A549 (cell line): ENCODE measurements at regions not wholly inside any gene's neighbourhood (a gene's known extent, or its start where the extent isn't known, plus 50 kb on each side); places are given as distances from the start of the nearest gene placed in this dataset.
"Not testable (repeated sequence)": the region's sequence is repeated elsewhere in the genome, so short reads cannot be mapped to it uniquely, and the experiment has no call there.

Source experiments
- ATAC-seq, 2 experiments: fragments of 200-7000 bp in 1 of 2; fragments of >200 bp in 1 of 2; cut with Nextera tagmentation in 1 of 2; cut with Tn5 transposase in 1 of 2; 3 replicates each; pipeline versions ENCODE4 v1.8.0 to v1.9.1; 2018 to 2020; ENCODE audit warnings: mild to moderate bottlenecking in 1 of 2, moderate library complexity in 1 of 2
- CTCF ChIA-PET: fragments of 300-600 bp; sonication (Branson Sonifier 250); formaldehyde crosslinking; extraction: SDS; loops from one replicate; lab custom pipeline; 2021; ENCODE audit warnings: antibody characterized with exemption, inconsistent platforms; lab: Yijun Ruan, JAX
- POLR2A ChIA-PET: fragments of 350-600 bp; formaldehyde crosslinking; extraction: SDS; loops from one replicate; lab custom pipeline; 2021; ENCODE audit warnings: antibody characterized with exemption, inconsistent platforms; lab: Yijun Ruan, JAX
- DNase-seq, 2 experiments: peaks; one replicate each; pipeline versions ENCODE4 v3.0.0 to v3.0.0-alpha.2; 2011 to 2016; ENCODE audit warnings: low read depth in 1 of 2, low spot score in 1 of 2
- FAIRE-seq: peaks from 2 replicates; lab custom pipeline; 2011; peaks lifted over from hg19 to GRCh38; lab: Jason Lieb, UNC
- H3K27ac ChIP-seq, 2 experiments: fragments of >200 bp; sonication (Bioruptor Twin); formaldehyde crosslinking; 3 replicates each; pipeline ENCODE4 v1.5.1; 2016 to 2017
- H3K4me1 ChIP-seq: fragments of >200 bp; sonication (Bioruptor Twin); formaldehyde crosslinking; 3 replicates; pipeline ENCODE4 v1.6.1; 2016
- H3K4me2 ChIP-seq: fragments of >200 bp; sonication (Bioruptor Twin); formaldehyde crosslinking; 3 replicates; pipeline ENCODE4 v1.6.1; 2016
- H3K4me3 ChIP-seq: fragments of >200 bp; sonication (Bioruptor Twin); formaldehyde crosslinking; 3 replicates; pipeline ENCODE4 v1.5.1; 2016
- H3K9me3 ChIP-seq: fragments of >200 bp; sonication (Bioruptor Twin); formaldehyde crosslinking; 3 replicates; pipeline ENCODE4 v1.6.1; 2016
- CTCF ChIP-seq: fragments of >200 bp; sonication (Bioruptor Twin); formaldehyde crosslinking; IDR thresholded peaks from 3 replicates; pipeline ENCODE4 v1.5.1; 2016
- E2F6 ChIP-seq: IDR thresholded peaks from 2 replicates; pipeline ENCODE4 v1.6.1; 2012; ENCODE audit warnings: low read depth, borderline replicate concordance
- ELK1 ChIP-seq: fragments of 150-350 bp; IDR thresholded peaks from 2 replicates; pipeline ENCODE4 v1.6.1; 2014; ENCODE audit warnings: low read depth, mild to moderate bottlenecking, low read length
- FOSB ChIP-seq: fragments of 250-450 bp; sonication (Bioruptor Pico); IDR thresholded peaks from 2 replicates; pipeline ENCODE4 v1.5.0; 2020; ENCODE audit warnings: mild to moderate bottlenecking, moderate library complexity
- GATA3 ChIP-seq: IDR thresholded peaks from 2 replicates; pipeline ENCODE4 v1.6.1; 2012; ENCODE audit warnings: borderline replicate concordance
- HDAC2 ChIP-seq: fragments of 200-600 bp; sonication (generic); IDR thresholded peaks from 2 replicates; pipeline ENCODE4 v1.6.1; 2016
- HEYL ChIP-seq: fragments of 250-450 bp; sonication (Bioruptor Pico); IDR thresholded peaks from 2 replicates; pipeline ENCODE4 v1.8.0; 2021; ENCODE audit warnings: mild to moderate bottlenecking, moderate library complexity
- HOXB13 ChIP-seq: fragments of 250-450 bp; sonication (Bioruptor Pico); IDR thresholded peaks from 2 replicates; pipeline ENCODE4 v1.5.0; 2020; ENCODE audit warnings: low read depth, mild to moderate bottlenecking, moderate library complexity
- JUN ChIP-seq, 2 experiments: fragments of >200 bp; sonication (Bioruptor Twin); formaldehyde crosslinking; IDR thresholded peaks; 2 replicates in 1 of 2; 3 replicates in 1 of 2; pipeline ENCODE4 v1.6.1; 2016 to 2017
- JUNB ChIP-seq: fragments of >200 bp; sonication (Bioruptor Twin); formaldehyde crosslinking; IDR thresholded peaks from 2 replicates; pipeline ENCODE4 v1.6.1; 2016
- KDM1A ChIP-seq: fragments of 200-600 bp; sonication (generic); IDR thresholded peaks from 2 replicates; pipeline ENCODE4 v1.6.1; 2016; ENCODE audit warnings: low read depth, mild to moderate bottlenecking
- KDM5A ChIP-seq: fragments of 200-600 bp; sonication (generic); IDR thresholded peaks from 2 replicates; pipeline ENCODE4 v1.6.1; 2016; ENCODE audit warnings: antibody characterized with exemption, mild to moderate bottlenecking
- PHF8 ChIP-seq: fragments of 200-600 bp; sonication (generic); IDR thresholded peaks from 2 replicates; pipeline ENCODE4 v1.6.1; 2016; ENCODE audit warnings: low read depth, mild to moderate bottlenecking, antibody characterized with exemption, moderate library complexity, borderline replicate concordance
- TP53 ChIP-seq: fragments of 250-450 bp; sonication (Bioruptor Pico); IDR thresholded peaks from 2 replicates; pipeline ENCODE4 v1.5.0; 2021; ENCODE audit warnings: mild to moderate bottlenecking, moderate library complexity
- ZC3H11A ChIP-seq: fragments of 450-650 bp; IDR thresholded peaks from 2 replicates; pipeline ENCODE4 v1.6.1; 2014; ENCODE audit warnings: antibody characterized with exemption, mild to moderate bottlenecking
- WGBS: methylation state at CpG from one replicate; pipeline ENCODE4 v1.1.6; 2017; ENCODE audit errors: missing lambda C conversion rate; 5-methylcytosine and 5-hydroxymethylcytosine counted together

DNA sequence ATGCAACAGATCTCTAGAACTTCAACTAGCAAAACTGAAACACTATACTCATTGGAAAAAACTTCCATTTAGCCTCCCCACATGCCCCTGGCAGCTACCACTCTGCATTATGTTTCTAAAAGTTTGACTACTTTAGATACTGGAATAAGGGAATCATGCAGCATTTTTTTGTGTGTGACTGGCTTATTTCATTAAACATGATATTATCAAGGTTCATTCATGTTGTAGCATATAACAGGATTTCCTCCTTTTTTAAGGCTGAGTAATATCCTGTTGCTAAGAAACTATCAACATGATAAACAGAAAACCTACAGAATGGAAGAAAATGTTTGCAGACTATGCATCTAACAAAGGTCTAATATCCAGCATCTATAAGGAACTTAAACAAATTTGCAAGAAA lies 597.9 kb downstream of the DMRTA1 start:
- POLR2A ChIA-PET: no interaction called here
- Histone ChIP-seq H3K4me2 (no peak overlapping the region), H3K27ac (no peak overlapping the region), H3K4me3 (no peak overlapping the region), H3K9me3 (no peaks in the 10 kb centered on the region), H3K4me1 (no peaks in the 10 kb centered on the region)
- TF ChIP-seq HOXB13 (CRISPR knock-in tag) (no peak), FOSB (no peak)
- CTCF ChIA-PET: no interaction called here
- FAIRE-seq (no peak), DNase-seq (no peak), ATAC-seq (no peak)

GRCh38 chr9:23046026-23046425 lies 599.4 kb downstream of the DMRTA1 start:
- H3K4me1 ChIP-seq, H3K9me3 ChIP-seq, H3K27ac ChIP-seq, FAIRE-seq, CTCF ChIA-PET, ATAC-seq, H3K4me3 ChIP-seq, DNase-seq, H3K4me2 ChIP-seq, POLR2A ChIA-PET: not testable (repeated sequence)
- 50% methylated on average over 1 of the region's 1 CpG for WGBS

GRCh38 chr9:23050548-23050947 lies 603.9 kb downstream of the DMRTA1 start:
- FAIRE-seq (no peak), ATAC-seq (no peak)
- H3K27ac ChIP-seq: no peak overlapping the region

DNA sequence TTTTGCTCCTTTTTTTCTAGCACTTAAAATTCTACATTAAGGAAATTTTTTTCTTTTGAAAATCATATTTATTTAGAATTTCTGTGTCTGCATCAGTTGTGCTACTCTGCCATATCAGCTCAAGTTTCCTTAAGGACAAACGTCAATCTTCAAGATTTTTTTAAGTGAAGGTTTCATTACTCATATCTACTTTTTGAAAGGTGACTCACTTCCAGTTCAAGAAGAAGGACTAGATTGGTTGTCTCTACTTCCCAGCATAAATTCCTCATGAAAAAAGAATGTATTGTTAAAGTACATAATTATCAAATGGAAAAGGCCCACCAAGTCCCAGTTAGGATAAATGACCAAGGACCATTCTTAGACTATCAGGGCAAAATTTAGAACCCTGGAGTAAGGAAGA lies 626.5 kb downstream of the DMRTA1 start:
- no peak overlapping the region for H3K4me2 ChIP-seq
- DNase-seq: no peak
- no peaks in the 10 kb centered on the region for H3K9me3 ChIP-seq
- ATAC-seq: no peak
- no peaks in the 10 kb centered on the region for H3K4me1 ChIP-seq
- POLR2A ChIA-PET: no interaction called here
- H3K4me3 ChIP-seq: no peak overlapping the region
- CTCF ChIA-PET: no interaction called here
- no peak overlapping the region for H3K27ac ChIP-seq
- TF ChIP-seq KDM1A (no peak), E2F6 (no peak), HEYL (CRISPR knock-in tag) (no peak), PHF8 (no peak), TP53 (no peak), JUNB (no peak)
- no peak for FAIRE-seq
- WGBS: 0% methylated on average over 1 of the region's 1 CpG

More at GRCh38 chr9:23050548-23050947, 603.9 kb downstream of the DMRTA1 start:
- no peak for TF ChIP-seq GATA3
- TF ChIP-seq HOXB13 (CRISPR knock-in tag): no peak
- no peak for TF ChIP-seq CTCF
- no peak for TF ChIP-seq JUN (IDR thresholded peaks at IDR 0.05)
- no peak for TF ChIP-seq KDM5A
- TF ChIP-seq HEYL (CRISPR knock-in tag): no peak
- TF ChIP-seq ELK1: no peak
- no peak for TF ChIP-seq HDAC2
- TF ChIP-seq ZC3H11A: no peak
- no peak for DNase-seq
- 93% methylated on average over 1 of the region's 1 CpG for WGBS
- Histone ChIP-seq H3K4me1 (no peaks in the 10 kb centered on the region), H3K4me3 (no peak overlapping the region), H3K4me2 (no peak overlapping the region), H3K9me3 (no peaks in the 10 kb centered on the region)
- POLR2A ChIA-PET: no interaction called here
- CTCF ChIA-PET: no interaction called here
